K562 (cell line): ENCODE measurements at regions not wholly inside any gene's neighbourhood (a gene's known extent, or its start where the extent isn't known, plus 50 kb on each side); places are given as distances from the start of the nearest gene placed in this dataset.

Experiments used
- ATAC-seq: fragments of 200-7000 bp; cut with Tn5 transposase; 3 replicates; pipeline ENCODE4 v1.9.1; 2020; ENCODE audit warnings: moderate library complexity
- BruUV-seq: library from RNA; stranded (reverse); fragments of 400-500 nt; replicated peaks from 2 replicates; lab custom pipeline; 2021; lab: Mats Ljungman, UMichigan
- CTCF ChIA-PET: fragments of 300-600 bp; formaldehyde crosslinking; extraction: SDS; loops from one replicate; lab custom pipeline; 2021; ENCODE audit warnings: low intra/inter-chr PET ratio; lab: Yijun Ruan, JAX
- POLR2A ChIA-PET: fragments of 300-600, 350-650 bp; sonication (Branson Sonifier 250); formaldehyde crosslinking; extraction: SDS; loops from one replicate; lab custom pipeline; 2021; ENCODE audit warnings: antibody characterized with exemption, inconsistent platforms; lab: Yijun Ruan, JAX
- DNase-seq, 4 experiments: peaks; one replicate each; pipeline versions ENCODE4 v3.0.0 to v3.0.0-alpha.2; 2011 to 2018; ENCODE audit warnings: low spot score in 3 of 4, mixed read lengths in 3 of 4; ENCODE audit errors: extremely low read depth in 1 of 4
- FAIRE-seq: peaks from 2 replicates; lab custom pipeline; 2011; peaks lifted over from hg19 to GRCh38; lab: Jason Lieb, UNC
- H2AFZ ChIP-seq: 2 replicates; pipeline ENCODE4 v1.6.0; 2011; ENCODE audit warnings: low read depth, low read length, control low read depth, inconsistent platforms
- H3K27ac ChIP-seq: fragments of 200-600 bp; 3 replicates; pipeline ENCODE4 v1.8.0; 2011; ENCODE audit warnings: low read depth, mild to moderate bottlenecking, control low read depth, inconsistent platforms, low read length, moderate library complexity, mixed read lengths; ENCODE audit errors: extremely low read depth
- H3K27me3 ChIP-seq, 2 experiments: fragments of 300-600 bp in 1 of 2; 2 replicates in 1 of 2; 3 replicates in 1 of 2; pipeline versions ENCODE4 v1.6.0 to v1.8.0; 2011; ENCODE audit warnings: inconsistent platforms in 2 of 2, low read length in 2 of 2, mild to moderate bottlenecking in 1 of 2, mixed read lengths in 1 of 2, moderate library complexity in 1 of 2; ENCODE audit not compliant: control insufficient read depth in 2 of 2, insufficient read depth in 2 of 2
- H3K36me3 ChIP-seq: fragments of 300-600 bp; 3 replicates; pipeline ENCODE4 v1.8.0; 2011; ENCODE audit warnings: mild to moderate bottlenecking, low read length, inconsistent platforms; ENCODE audit not compliant: control insufficient read depth, insufficient read depth
- H3K4me1 ChIP-seq, 2 experiments: fragments of 200-600 bp in 1 of 2; replicated peaks in 1 of 2; 2 replicates in 1 of 2; 3 replicates in 1 of 2; pipeline versions ENCODE4 v1.5.1 to v1.8.0; 2011; ENCODE audit warnings: inconsistent platforms in 2 of 2, low read length in 2 of 2, mild to moderate bottlenecking in 1 of 2, mixed read lengths in 1 of 2, moderate library complexity in 1 of 2; ENCODE audit not compliant: control insufficient read depth in 2 of 2, insufficient read depth in 2 of 2
- H3K4me2 ChIP-seq: 2 replicates; pipeline ENCODE4 v1.6.1; 2011; ENCODE audit warnings: low read length, control low read depth, inconsistent platforms, mixed read lengths; ENCODE audit not compliant: insufficient read depth
- H3K4me3 ChIP-seq: fragments of 200-600 bp; sonication (generic), shearing (Covaris generic); 2 replicates; pipeline ENCODE4 v1.5.1; 2016; ENCODE audit warnings: control low read depth, inconsistent platforms
- H3K79me2 ChIP-seq: fragments of 200-600 bp; 3 replicates; pipeline ENCODE4 v1.8.0; 2011; ENCODE audit warnings: low read length, inconsistent platforms; ENCODE audit not compliant: control insufficient read depth, insufficient read depth
- H3K9ac ChIP-seq, 2 experiments: 2 replicates each; pipeline versions ENCODE4 v1.6.0 to v1.6.1; 2011; ENCODE audit warnings: low read depth in 2 of 2, low read length in 2 of 2, control low read depth in 1 of 2, inconsistent platforms in 1 of 2, mild to moderate bottlenecking in 1 of 2, mixed read lengths in 1 of 2; ENCODE audit not compliant: insufficient read depth in 1 of 2
- H3K9me1 ChIP-seq: one replicate; pipeline ENCODE4 v1.6.0; 2011; ENCODE audit warnings: inconsistent platforms, mild to moderate bottlenecking, low read length, moderate library complexity; ENCODE audit not compliant: control insufficient read depth, insufficient read depth
- H3K9me3 ChIP-seq: replicated peaks from 2 replicates; pipeline ENCODE4 v1.5.1; 2011; ENCODE audit warnings: low read depth, low read length, inconsistent platforms; ENCODE audit not compliant: control insufficient read depth, insufficient read depth
- H4K20me1 ChIP-seq: replicated peaks from 2 replicates; pipeline ENCODE4 v1.6.1; 2011; ENCODE audit warnings: low read length, inconsistent platforms, mixed read lengths; ENCODE audit not compliant: control insufficient read depth, insufficient read depth
- ARNT ChIP-seq, 2 experiments: fragments of 450-650 bp; IDR thresholded peaks; 2 replicates each; pipeline ENCODE4 v1.6.1; 2016; ENCODE audit warnings: mild to moderate bottlenecking in 1 of 2
- FOXA3 ChIP-seq, 2 experiments: fragments of 450-650 bp in 1 of 2; sonication (generic) in 1 of 2; formaldehyde crosslinking; IDR thresholded peaks in 1 of 2; conservative IDR thresholded peaks in 1 of 2; 2 replicates each; pipeline versions ENCODE4 v1.4.0 to v1.8.0; 2020 to 2022; ENCODE audit warnings: mild to moderate bottlenecking in 2 of 2, missing genetic modification reagents in 1 of 2
- HDAC8 ChIP-seq: fragments of 450-650 bp; IDR thresholded peaks from 2 replicates; pipeline ENCODE4 v1.6.1; 2016; ENCODE audit warnings: mild to moderate bottlenecking, missing genetic modification characterization, moderate library complexity, missing compliant biosample characterization
- SMARCA4 ChIP-seq: fragments of 450-650 bp; IDR thresholded peaks from 2 replicates; pipeline ENCODE4 v1.6.1; 2016
- WGBS: fragments of 100-300 bp; shearing (Covaris generic); methylation state at CpG from one replicate; pipeline ENCODE4 v1.1.6; 2016; ENCODE audit warnings: low coverage, mixed read lengths; ENCODE audit not compliant: insufficient coverage; ENCODE audit errors: missing lambda C conversion rate; 5-methylcytosine and 5-hydroxymethylcytosine counted together
- in situ Hi-C: fragments of 300-500 bp; cut with MboI; formaldehyde crosslinking; loops from 4 replicates; pipeline ENCODE4 v1.15.0; 2018; ENCODE audit warnings: inconsistent platforms, mixed read lengths
- intact Hi-C: fragments of 100-400 bp; cut with micrococcal nuclease; formaldehyde crosslinking; loops from 2 replicates; pipeline ENCODE4 v1.14.2; 2022
- TF ChIP-seq, protein P1 (sequence below): conservative IDR thresholded peaks from 2 replicates; pipeline ENCODE4 v1.6.1; 2011; ENCODE audit warnings: low read depth, mild to moderate bottlenecking, low read length; ENCODE audit not compliant: control insufficient read depth

DNA sequence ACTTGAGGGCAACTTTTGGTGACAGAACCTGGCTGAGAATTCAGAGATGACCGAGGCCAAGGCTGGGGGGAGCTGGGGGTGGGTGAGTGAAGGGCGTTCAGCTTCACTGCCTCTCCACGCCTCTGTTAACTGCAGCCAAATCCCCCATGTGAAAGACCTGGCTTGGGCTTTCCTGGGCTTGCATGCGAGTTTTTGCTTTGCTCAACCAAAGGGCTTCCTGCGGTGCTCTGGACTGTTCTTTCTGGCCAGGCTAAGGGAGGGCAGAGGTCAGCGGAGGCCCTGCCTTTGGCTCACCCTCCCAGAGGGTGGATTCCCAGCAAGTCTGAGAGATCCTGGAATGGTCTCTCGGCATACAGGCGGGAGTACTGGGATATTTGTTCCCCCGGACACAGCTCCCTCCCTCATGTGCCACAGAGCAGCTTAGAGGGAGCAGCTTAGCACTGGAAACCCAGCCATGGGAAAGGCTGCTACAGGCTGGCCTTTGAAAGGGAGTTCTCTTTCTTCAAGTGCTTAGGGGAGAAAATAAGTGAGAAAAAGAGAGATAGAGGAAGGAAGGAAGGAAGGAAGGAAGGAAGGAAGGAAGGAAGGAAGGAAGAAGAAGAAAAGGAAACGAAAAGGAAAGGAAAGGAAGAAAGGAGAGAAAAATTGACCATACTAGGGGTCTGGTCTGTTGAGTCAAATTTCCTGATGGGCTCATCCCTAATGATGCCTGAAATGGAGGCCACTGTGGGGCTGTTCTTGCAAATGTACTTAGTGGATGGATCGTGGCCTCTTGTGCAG is 158.8 kb downstream of the FGF18 start:
- no TSS peak for BruUV-seq
- WGBS: 0% methylated on average over 10 of the region's 11 CpGs
- H3K79me2 ChIP-seq: no peaks in the 10 kb centered on the region
- no peak for FAIRE-seq
- intact Hi-C loops: no loop called here
- no peaks in the 10 kb centered on the region for H3K9me1 ChIP-seq
- no peak overlapping the region for H2AFZ ChIP-seq
- no peaks in the 10 kb centered on the region for H3K4me1 ChIP-seq
- no peak for TF ChIP-seq FOXA3 (CRISPR knock-in tag; conservative IDR thresholded peaks at IDR 0.05 in 1 of 2, IDR thresholded peaks at IDR 0.05 in 1 of 2)
- TF ChIP-seq ARNT (IDR thresholded peaks at IDR 0.05): no peak
- TF ChIP-seq, protein P1, sequence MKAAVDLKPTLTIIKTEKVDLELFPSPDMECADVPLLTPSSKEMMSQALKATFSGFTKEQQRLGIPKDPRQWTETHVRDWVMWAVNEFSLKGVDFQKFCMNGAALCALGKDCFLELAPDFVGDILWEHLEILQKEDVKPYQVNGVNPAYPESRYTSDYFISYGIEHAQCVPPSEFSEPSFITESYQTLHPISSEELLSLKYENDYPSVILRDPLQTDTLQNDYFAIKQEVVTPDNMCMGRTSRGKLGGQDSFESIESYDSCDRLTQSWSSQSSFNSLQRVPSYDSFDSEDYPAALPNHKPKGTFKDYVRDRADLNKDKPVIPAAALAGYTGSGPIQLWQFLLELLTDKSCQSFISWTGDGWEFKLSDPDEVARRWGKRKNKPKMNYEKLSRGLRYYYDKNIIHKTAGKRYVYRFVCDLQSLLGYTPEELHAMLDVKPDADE: no peak
- TF ChIP-seq SMARCA4: no peak
- no peak for TF ChIP-seq HDAC8 (tag)
- no peak overlapping the region for H3K27ac ChIP-seq
- peaks cover 14 to 59% of the 10 kb centered on the region in 2 experiments; a peak in 3 of 5 replicates for H3K27me3 ChIP-seq
- no peaks in the 10 kb centered on the region for H3K36me3 ChIP-seq
- CTCF ChIA-PET: no interaction called here
- no peaks in the 10 kb centered on the region for H3K9me3 ChIP-seq
- no peak overlapping the region for H3K4me3 ChIP-seq
- H3K9ac ChIP-seq: no peak overlapping the region
- 0 out of 2 replicates have a peak, but pooled peaks cover 5% of the 10 kb centered on the region for H4K20me1 ChIP-seq
- in situ Hi-C loops: no loop called here
- POLR2A ChIA-PET: no interaction called here
- H3K4me2 ChIP-seq: no peak overlapping the region
- ATAC-seq: no peak
- DNase-seq: no peak
